Kidney (tissue), 13 donors: ENCODE measurements at regions not wholly inside any gene's neighbourhood (a gene's known extent, or its start where the extent isn't known, plus 50 kb on each side); places are given as distances from the start of the nearest gene placed in this dataset.

ENCODE experiments used
- DNase-seq, 5 donors: peaks; one replicate each; pipeline ENCODE4 v3.0.0-alpha.2; 2013 to 2020
- FAIRE-seq: peaks from 2 replicates; lab custom pipeline; 2012; peaks lifted over from hg19 to GRCh38; lab: Jason Lieb, UNC
- H3K27ac ChIP-seq, 2 donors: one replicate each; pipeline ENCODE4 v1.7.0; 2013; ENCODE audit warnings: low read depth in 2 of 2, low read length in 2 of 2, inconsistent platforms in 1 of 2
- H3K27me3 ChIP-seq: one replicate; pipeline ENCODE4 v1.7.1; 2013; ENCODE audit warnings: low read length, inconsistent platforms; ENCODE audit not compliant: control insufficient read depth, insufficient read depth
- H3K36me3 ChIP-seq, 3 donors: one replicate each; pipeline versions ENCODE4 v1.7.0 to v1.7.1; 2013; ENCODE audit warnings: low read length in 3 of 3, control low read depth in 1 of 3, inconsistent platforms in 1 of 3; ENCODE audit not compliant: insufficient read depth in 3 of 3, control insufficient read depth in 2 of 3
- H3K4me1 ChIP-seq, 3 donors: one replicate each; pipeline versions ENCODE4 v1.7.0 to v1.7.1; 2013; ENCODE audit warnings: low read length in 3 of 3, inconsistent platforms in 1 of 3, low read depth in 1 of 3; ENCODE audit not compliant: control insufficient read depth in 2 of 3, insufficient read depth in 2 of 3
- H3K4me3 ChIP-seq, 3 donors: one replicate each; pipeline versions ENCODE4 v1.7.0 to v1.8.1; 2013; ENCODE audit warnings: low read length in 3 of 3, control low read depth in 1 of 3, inconsistent platforms in 1 of 3
- H3K9ac ChIP-seq, 3 donors: one replicate each; pipeline versions ENCODE4 v1.7.0 to v1.7.1; 2013; ENCODE audit warnings: low read length in 3 of 3, control low read depth in 1 of 3, inconsistent platforms in 1 of 3
- H3K9me3 ChIP-seq, 3 donors: one replicate each; pipeline versions ENCODE4 v1.7.0 to v1.7.1; 2013; ENCODE audit warnings: low read length in 3 of 3, control low read depth in 1 of 3, inconsistent platforms in 1 of 3; ENCODE audit not compliant: control insufficient read depth in 2 of 3, insufficient read depth in 1 of 3
- CTCF ChIP-seq: IDR thresholded peaks from 3 replicates; pipeline ENCODE4 v1.5.1; 2012; ENCODE audit warnings: mild to moderate bottlenecking, moderate library complexity, borderline replicate concordance; ENCODE audit not compliant: insufficient read depth; ENCODE audit errors: extremely low read depth
- intact Hi-C: fragments of 100-400 bp; cut with DNase I; formaldehyde crosslinking; loops from one replicate; pipeline ENCODE4 v1.11.1; 2022
- donor health status: control.
- donor health status: control.
- donor health status: control.
- donor health status: control.
- donor health status: control.
- donor health status: DM: yes; HTN: yes; CAD: no.
- donor health status: Normal renal cell carcinoma (clear cell type).

- H3K4me1 ChIP-seq = peaks cover 0 to 3% (median 0%) of the 10 kb centered on the region in 3 donors
- FAIRE-seq (no peak), DNase-seq (no peak)
- no peak overlapping the region for H3K4me3 ChIP-seq
- H3K36me3 ChIP-seq = no peaks in the 10 kb centered on the region
- intact Hi-C loops = no loop called here
- TF ChIP-seq CTCF = no peak
- H3K27me3 ChIP-seq = peaks cover 3% of the 10 kb centered on the region
- no peak overlapping the region for H3K9ac ChIP-seq
- H3K27ac ChIP-seq = no peak overlapping the region
- no peaks in the 10 kb centered on the region for H3K9me3 ChIP-seq
Observed at GRCh38 chrX:115367951-115368350, 78.4 kb downstream of the LUZP4 start.

DNA sequence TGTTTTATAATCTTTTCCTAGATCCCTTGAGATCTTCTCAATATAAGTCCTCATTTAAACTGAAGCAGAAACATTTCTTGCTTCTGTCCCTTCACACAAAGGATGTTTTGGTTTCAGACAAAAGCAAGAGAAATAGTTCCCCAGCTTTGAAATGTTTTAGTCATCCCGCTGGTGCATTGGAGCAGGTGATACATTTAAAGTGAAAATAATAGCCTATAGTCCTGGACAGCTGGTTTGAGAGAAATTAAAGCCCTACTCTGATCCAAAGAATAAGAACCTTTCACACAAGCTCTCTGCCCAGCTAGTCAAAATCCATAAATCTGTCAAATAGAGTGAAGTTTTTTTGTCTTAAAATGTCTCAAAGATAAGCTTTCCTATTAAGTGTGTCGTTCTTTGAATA, 79.4 kb downstream of the LUZP4 start:
- FAIRE-seq (no peak), DNase-seq (no peak)
- H3K27ac ChIP-seq = no peak overlapping the region
- H3K36me3 ChIP-seq = no peaks in the 10 kb centered on the region
- TF ChIP-seq CTCF = no peak
- peaks cover 3% of the 10 kb centered on the region for H3K27me3 ChIP-seq
- no peak overlapping the region for H3K9ac ChIP-seq
- H3K4me3 ChIP-seq = no peak overlapping the region
- H3K4me1 ChIP-seq = peaks cover 0 to 3% (median 0%) of the 10 kb centered on the region in 3 donors
- intact Hi-C loops = no loop called here
- no peaks in the 10 kb centered on the region for H3K9me3 ChIP-seq

DNA sequence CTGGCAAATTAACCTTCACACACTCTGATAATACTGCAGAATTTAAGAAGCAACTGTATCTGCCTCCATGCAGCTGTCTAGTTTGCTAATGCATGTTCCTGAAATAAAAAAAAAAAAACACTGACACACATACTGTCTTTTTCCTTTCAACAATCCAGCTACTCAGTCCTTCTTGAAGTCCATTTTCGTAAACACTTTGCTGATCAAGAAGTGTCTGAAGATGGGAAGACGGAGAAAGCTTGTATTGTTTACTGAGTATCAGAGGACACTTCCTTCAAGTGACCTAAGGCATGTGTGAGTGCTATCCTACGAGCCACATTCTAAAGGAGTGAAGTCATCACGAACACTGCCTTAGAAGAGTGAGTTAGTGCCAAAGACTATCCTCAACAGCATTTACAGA, 82.6 kb downstream of the LUZP4 start:
- no peak overlapping the region for H3K9ac ChIP-seq
- no peak overlapping the region for H3K4me3 ChIP-seq
- H3K9me3 ChIP-seq = no peaks in the 10 kb centered on the region
- peak; percentile 44 for FAIRE-seq
- H3K36me3 ChIP-seq = no peaks in the 10 kb centered on the region
- intact Hi-C loops = no loop called here
- no peak overlapping the region for H3K27ac ChIP-seq
- H3K27me3 ChIP-seq = no peaks in the 10 kb centered on the region
- TF ChIP-seq CTCF = no peak
- DNase-seq = peak in 2 of 5 donors; percentile 48 to 69
- no peaks in the 10 kb centered on the region for H3K4me1 ChIP-seq

- no peak overlapping the region for H3K9ac ChIP-seq
- H3K27me3 ChIP-seq = no peaks in the 10 kb centered on the region
- intact Hi-C loops = no loop called here
- no peaks in the 10 kb centered on the region for H3K4me1 ChIP-seq
- DNase-seq (no peak), FAIRE-seq (no peak)
- TF ChIP-seq CTCF = no peak
- no peaks in the 10 kb centered on the region for H3K36me3 ChIP-seq
- H3K9me3 ChIP-seq = no peaks in the 10 kb centered on the region
- H3K27ac ChIP-seq = no peak overlapping the region
- no peak overlapping the region for H3K4me3 ChIP-seq
Observed at GRCh38 chrX:115373308-115373707, 83.8 kb downstream of the LUZP4 start.
